ENCODE measurements at regions not wholly inside any gene's neighbourhood (a gene's known extent, or its start where the extent isn't known, plus 50 kb on each side); places are given as distances from the start of the nearest gene placed in this dataset.

DNA sequence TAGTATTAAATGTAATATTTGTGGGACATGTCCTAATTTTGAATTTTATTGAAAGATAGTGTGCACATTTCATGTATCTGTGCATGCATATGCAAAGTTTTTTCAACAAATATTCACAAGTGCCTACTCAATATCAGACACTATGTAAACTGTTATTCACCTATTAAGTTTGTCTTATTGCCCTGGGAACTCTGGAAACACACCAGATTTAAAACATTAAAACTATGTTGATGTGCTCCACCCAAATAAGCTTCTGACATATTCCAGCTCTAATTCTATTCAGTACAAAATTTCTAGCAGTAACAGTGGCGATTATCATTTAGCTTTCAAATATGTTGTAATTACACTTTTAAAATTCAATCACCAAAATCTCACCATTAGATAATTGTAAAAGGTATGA lies 183.1 kb upstream of the TTC29 start:
- no peaks in the 10 kb centered on the region for H3K79me2 ChIP-seq (ENCODE audit: control insufficient read depth, insufficient read depth, low read length)
- no peaks in the 10 kb centered on the region for H3K4me1 ChIP-seq (replicated peaks in 1 of 2; ENCODE audit: control insufficient read depth in 2 of 2, insufficient read depth in 2 of 2, low read length in 2 of 2)
- BruUV-seq (replicated peaks), result no TSS peak
- H2AFZ ChIP-seq (ENCODE audit: low read depth, low read length), result no peak overlapping the region
- in situ Hi-C loops (cut with MboI), result loop anchor here (25.0 kb wide), 1 partner anchor 734 kb away; no protein-coding TSS in a partner anchor
- intact Hi-C loops (cut with micrococcal nuclease), result no loop called here
- H3K27ac ChIP-seq (ENCODE audit: extremely low read depth, low read depth, low read length), result no peak overlapping the region
- no peaks in the 10 kb centered on the region for H3K36me3 ChIP-seq (ENCODE audit: control insufficient read depth, insufficient read depth, low read length)
- TF ChIP-seq, protein P1, sequence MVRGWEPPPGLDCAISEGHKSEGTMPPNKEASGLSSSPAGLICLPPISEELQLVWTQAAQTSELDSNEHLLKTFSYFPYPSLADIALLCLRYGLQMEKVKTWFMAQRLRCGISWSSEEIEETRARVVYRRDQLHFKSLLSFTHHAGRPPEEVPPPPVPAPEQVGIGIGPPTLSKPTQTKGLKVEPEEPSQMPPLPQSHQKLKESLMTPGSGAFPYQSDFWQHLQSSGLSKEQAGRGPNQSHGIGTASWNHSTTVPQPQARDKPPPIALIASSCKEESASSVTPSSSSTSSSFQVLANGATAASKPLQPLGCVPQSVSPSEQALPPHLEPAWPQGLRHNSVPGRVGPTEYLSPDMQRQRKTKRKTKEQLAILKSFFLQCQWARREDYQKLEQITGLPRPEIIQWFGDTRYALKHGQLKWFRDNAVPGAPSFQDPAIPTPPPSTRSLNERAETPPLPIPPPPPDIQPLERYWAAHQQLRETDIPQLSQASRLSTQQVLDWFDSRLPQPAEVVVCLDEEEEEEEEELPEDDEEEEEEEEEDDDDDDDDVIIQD (CRISPR knock-in tag; IDR thresholded peaks at IDR 0.05), result no peak
- TF ChIP-seq CEBPB (tag; IDR thresholded peaks at IDR 0.05), result no peak
- TF ChIP-seq, protein P2, sequence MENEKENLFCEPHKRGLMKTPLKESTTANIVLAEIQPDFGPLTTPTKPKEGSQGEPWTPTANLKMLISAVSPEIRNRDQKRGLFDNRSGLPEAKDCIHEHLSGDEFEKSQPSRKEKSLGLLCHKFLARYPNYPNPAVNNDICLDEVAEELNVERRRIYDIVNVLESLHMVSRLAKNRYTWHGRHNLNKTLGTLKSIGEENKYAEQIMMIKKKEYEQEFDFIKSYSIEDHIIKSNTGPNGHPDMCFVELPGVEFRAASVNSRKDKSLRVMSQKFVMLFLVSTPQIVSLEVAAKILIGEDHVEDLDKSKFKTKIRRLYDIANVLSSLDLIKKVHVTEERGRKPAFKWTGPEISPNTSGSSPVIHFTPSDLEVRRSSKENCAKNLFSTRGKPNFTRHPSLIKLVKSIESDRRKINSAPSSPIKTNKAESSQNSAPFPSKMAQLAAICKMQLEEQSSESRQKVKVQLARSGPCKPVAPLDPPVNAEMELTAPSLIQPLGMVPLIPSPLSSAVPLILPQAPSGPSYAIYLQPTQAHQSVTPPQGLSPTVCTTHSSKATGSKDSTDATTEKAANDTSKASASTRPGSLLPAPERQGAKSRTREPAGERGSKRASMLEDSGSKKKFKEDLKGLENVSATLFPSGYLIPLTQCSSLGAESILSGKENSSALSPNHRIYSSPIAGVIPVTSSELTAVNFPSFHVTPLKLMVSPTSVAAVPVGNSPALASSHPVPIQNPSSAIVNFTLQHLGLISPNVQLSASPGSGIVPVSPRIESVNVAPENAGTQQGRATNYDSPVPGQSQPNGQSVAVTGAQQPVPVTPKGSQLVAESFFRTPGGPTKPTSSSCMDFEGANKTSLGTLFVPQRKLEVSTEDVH (IDR thresholded peaks at IDR 0.05; ENCODE audit: low read depth, partially characterized antibody), result no peak
- TF ChIP-seq MEF2D (tag; conservative IDR thresholded peaks at IDR 0.05; ENCODE audit: low read depth), result no peak
- no peak for TF ChIP-seq HMGN3 (IDR thresholded peaks at IDR 0.05; ENCODE audit: borderline replicate concordance, extremely low read depth, insufficient read length, low read depth, low read length)
- TF ChIP-seq MTA1 (IDR thresholded peaks at IDR 0.05; ENCODE audit: borderline replicate concordance), result no peak
- TF ChIP-seq SIRT6 (IDR thresholded peaks at IDR 0.05; ENCODE audit: low read depth, low read length), result no peak
- no peak for TF ChIP-seq CBFB (CRISPR knock-in tag; IDR thresholded peaks at IDR 0.05)
- TF ChIP-seq ATF3 (IDR thresholded peaks at IDR 0.05), result no peak
- TF ChIP-seq ATF3 (CRISPR knock-in tag; conservative IDR thresholded peaks at IDR 0.05), result no peak
- TF ChIP-seq RAD21 (CRISPR knock-in tag; conservative IDR thresholded peaks at IDR 0.05 in 1 of 2, IDR thresholded peaks at IDR 0.05 in 1 of 2), result no peak
- no peak for TF ChIP-seq IRF2 (CRISPR knock-in tag; IDR thresholded peaks at IDR 0.05)
- FAIRE-seq, result no peak
- no peaks in the 10 kb centered on the region for H3K9me3 ChIP-seq (replicated peaks; ENCODE audit: control insufficient read depth, insufficient read depth, low read depth, low read length)
- 0 out of 5 replicates have a peak, but pooled peaks cover 0 to 4% of the 10 kb centered on the region in 2 experiments for H3K27me3 ChIP-seq (ENCODE audit: control insufficient read depth in 2 of 2, insufficient read depth in 2 of 2, low read length in 2 of 2)
- no peak for ATAC-seq
- no peak overlapping the region for H3K4me2 ChIP-seq (ENCODE audit: insufficient read depth, low read length)
- DNase-seq (ENCODE audit: extremely low read depth in 1 of 4, low spot score in 3 of 4), result no peak
- no peak overlapping the region for H3K9ac ChIP-seq (ENCODE audit: insufficient read depth in 1 of 2, low read depth in 2 of 2, low read length in 2 of 2)
- H4K20me1 ChIP-seq (replicated peaks; ENCODE audit: control insufficient read depth, insufficient read depth, low read length), result no peaks in the 10 kb centered on the region
- ChIA-PET POLR2A (no interaction called here), CTCF (ENCODE audit: low intra/inter-chr PET ratio) (no interaction called here)
- no peaks in the 10 kb centered on the region for H3K9me1 ChIP-seq (ENCODE audit: control insufficient read depth, insufficient read depth, low read length)
- no peak overlapping the region for H3K4me3 ChIP-seq
- 0% methylated on average over 1 of the region's 1 CpG for WGBS (ENCODE audit: insufficient coverage, low coverage, missing lambda C conversion rate)
